ENCODE measurements at regions not wholly inside any gene's neighbourhood (a gene's known extent, or its start where the extent isn't known, plus 50 kb on each side); places are given as distances from the start of the nearest gene placed in this dataset.

DNA sequence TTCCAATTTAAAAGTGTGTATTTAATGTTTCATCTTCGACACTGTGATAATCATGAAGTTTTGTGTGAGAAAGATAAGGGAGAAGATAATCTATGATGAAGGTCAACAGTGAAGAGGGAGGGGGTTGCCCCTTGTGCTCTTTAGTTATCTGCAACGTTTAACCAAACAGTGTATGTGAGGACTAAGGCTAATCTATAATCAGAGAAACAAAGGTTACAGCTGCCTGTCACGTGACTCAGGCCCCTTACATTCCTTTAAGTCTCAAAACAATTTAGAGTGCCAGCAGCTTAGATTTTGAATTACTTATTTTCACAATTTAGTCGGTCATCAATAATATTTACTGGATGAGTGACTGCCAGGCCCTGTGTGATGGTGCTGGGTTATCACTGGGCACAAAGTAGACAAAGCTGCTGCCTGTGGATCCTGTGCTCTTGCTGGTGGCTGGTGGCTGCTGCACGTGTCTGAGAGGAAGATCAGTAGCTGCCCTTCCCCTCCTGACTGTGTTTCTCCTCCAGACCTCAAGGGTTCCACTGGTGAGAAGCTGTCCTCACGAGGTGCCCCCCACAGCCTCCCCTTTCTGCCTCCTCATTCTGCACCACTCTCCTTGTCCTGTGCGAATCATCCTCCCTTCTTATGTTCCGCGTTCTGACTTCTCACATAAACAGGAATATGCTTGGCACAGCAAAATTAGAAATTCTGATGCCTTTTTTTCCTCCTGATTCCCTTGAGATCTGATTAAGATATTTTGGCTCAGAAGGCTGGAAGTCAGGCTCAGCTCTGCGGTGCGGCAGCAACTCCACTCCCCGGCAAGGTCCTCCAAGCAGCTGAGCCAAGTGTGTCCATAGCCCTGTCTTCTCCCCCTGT, 331.1 kb upstream of the B3GAT1 start:
- no peak for DNase-seq (ENCODE audit: low spot score)

DNA sequence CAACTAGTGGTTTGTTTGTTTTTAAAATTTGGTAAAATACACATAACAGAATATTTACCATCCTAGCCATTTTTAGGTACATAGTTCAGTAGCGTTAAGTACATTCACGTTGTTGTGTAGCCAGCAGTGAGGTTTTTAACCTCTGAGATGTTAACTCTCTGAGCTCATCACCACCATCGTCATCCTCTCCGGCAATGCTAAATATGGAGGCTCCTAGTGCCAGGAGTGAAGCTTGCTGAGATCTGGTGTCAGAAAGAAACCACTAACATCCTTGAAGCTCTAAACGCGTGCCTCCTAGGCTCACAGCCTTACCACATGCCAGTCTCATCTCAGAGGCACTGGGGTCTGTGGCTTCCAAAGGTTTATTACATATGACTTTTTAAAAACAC, 330.2 kb upstream of the B3GAT1 start:
- no peak for DNase-seq (ENCODE audit: low spot score)

DNA sequence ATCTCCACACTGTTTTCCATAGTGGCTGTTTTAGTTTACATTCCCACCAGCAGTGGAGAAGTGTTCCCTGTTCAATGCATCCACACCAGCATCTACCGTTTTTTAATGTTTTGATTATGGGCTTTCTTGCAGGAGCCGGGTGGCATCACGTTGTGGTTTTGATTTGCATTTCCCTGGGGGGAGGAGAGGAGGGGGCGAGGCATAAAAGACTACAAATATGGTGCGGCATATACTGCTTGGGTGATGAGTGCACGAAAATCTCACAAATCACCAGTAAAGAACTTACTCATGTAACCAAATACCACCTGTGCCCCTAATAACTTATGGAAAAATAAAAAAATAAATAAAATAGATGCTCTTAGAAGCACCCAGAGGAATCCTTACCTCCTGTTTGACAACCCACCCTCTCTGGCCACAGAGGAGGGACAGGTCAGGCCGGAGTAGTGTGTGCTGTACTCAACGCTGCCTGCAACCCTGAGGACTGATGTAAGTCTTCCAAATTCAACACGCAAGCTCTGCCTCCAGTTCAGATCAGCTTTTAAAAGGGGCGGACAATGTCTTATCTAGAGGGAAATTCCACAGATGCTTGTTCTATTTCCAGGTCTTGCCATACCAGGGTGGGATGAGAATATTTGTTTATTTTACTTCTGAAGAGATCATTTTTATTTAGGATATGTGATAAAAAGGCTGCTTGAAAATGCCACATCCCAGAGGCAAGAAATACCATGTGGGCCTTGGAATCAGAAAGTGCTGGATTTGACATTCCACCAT, 329.6 kb upstream of the B3GAT1 start:
- no peak for DNase-seq (ENCODE audit: low spot score)

DNA sequence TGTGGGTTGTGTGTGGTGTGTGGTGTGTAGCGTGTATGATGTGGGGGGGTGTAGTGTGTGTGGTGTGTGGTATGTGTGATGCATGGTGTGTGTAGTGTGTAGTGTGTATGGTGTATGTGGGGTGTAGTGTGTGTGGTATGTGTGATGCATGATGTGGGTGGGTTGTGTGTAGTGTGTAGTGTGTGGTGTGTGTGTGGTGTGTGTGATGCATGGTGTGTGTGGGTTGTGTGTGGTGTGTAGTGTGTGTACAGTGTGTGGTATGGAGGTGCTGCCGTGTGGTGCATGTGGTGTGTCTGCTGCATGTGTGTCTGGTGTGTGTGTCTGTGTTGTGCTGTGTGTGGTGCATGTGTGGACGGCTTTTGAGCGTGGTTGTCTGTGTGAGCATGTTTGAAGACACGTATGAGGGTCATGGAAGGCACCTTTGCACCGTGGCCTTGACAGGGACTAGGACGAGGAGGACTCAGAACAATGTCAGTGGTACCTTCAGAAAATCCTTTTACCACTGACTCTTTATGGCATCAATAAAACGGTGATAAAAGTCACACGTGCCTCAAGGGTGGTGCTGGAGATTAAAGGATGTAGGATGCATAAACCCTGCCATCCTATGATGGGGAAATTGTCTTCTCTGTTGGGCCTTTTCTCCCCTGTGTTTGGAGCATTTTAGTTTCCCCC, 328.7 kb upstream of the B3GAT1 start:
- no peak for DNase-seq (ENCODE audit: low spot score)

DNA sequence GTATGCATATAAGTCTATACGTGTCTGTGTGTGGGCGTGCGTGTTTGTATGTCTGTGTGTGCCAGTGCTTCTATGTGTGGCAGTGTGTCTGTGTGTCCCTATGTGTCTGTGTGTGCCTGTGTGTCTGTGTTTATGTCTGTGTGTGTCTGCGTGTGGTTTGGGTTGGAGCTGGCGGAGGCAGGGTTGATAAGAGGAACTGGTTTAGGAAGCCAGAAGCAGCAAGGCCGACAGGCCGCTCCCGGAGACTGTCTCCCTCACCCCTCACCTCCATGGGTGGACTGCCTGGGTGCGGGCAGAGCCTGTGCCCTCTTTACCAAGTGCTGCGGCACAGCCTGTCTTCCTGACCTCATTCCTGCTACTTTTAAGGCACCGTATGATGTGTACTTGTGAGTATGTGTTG, 327.1 kb upstream of the B3GAT1 start:
- DNase-seq (ENCODE audit: low spot score), result no peak

DNA sequence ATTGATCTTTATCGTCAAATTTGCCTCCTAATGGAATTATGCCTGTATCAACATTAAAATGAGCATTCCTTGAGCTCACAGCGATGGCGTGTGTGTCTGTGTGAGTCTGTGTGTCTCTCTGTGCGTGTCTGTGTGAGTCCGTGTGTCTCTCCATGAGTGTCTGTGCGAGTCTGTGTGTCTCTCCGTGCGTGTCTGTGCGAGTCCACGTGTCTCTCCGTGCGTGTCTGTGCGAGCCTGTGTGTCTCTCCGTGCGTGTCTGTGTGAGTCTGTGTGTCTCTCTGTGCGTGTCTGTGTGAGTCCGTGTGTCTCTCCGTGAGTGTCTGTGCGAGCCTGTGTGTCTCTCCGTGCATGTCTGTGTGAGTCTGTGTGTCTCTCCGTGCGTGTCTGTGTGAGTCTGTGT, 326.5 kb upstream of the B3GAT1 start:
- DNase-seq (ENCODE audit: low spot score), result no peak

DNA sequence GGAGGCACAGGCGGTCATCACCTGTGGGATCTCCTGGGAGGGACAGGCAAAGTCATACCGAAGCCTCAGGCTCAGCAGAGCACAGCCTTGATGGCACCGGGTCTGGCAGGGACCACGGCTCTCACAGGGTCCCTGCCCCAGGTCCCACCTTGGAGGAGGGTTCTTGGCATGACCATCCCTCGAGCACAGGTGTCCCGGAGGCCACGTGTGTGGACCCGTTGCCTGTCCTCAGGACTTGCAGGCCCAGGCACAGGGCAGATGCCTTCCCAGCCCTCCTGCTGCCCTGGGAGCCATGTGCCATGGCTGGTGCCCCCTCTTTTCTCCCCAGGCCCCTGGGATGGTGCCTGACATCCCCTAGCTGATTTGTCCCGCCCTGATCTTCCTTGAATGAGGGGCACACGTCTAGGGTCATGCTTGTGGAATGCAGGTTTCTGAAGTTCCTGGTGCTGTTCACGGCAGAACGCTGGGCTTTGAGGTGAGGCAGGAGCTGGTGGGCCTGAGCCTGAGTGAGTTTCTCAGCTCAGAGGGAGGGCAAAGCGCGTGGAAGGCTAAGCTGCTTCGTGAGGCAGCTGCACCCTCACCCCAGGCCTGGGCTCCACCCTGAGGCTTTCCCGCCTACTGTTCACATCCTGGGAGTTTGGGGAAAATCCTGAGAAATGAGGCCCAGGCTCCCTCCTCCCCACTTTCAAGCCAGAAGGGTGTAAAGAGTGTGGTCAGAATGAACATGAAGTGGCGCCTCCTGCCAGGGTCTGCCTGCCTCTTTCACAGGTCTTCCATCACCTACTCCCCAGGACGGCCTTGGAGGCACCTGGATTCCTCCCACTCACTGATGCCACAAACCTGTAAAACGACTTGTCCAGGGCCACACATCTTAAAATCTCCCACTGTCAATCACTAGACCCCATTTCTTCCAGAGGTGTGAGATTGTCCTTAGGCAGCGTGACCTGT, 325.8 kb upstream of the B3GAT1 start:
- no peak for DNase-seq (ENCODE audit: low spot score)

DNA sequence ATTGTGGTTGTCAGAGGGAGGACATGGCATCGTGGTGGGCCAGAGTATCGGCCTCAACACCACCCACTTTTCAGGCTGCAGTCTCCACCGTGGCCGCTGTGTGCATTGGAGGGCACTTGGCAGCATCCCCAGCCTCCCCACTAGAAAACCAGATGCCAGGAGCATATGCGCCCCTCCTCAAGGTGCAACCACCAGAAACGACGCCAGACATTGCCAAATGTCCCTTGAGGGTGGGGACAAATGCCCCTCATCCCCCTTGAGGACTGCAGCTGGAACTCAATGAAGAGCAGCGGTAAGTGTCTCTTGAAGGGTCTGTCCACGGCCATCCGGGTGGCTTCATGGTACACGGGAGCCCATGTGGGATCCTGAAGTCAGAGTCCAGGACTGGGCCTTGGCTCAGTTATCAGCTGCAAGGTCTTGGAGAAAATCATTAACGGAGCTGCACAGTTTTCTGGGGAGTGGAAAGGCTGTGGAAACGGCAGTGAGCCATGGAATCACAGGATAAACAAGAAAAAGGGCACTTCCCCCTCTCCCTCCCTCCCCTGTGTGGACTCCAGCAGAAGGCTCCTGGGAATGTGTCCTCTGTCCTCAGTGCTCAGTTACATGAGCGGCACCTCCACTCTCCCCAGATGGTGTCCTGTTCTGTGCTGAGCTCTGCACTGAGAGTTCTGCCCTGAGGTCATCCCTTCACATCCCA, 324.4 kb upstream of the B3GAT1 start:
- no peak for DNase-seq (ENCODE audit: low spot score)

DNA sequence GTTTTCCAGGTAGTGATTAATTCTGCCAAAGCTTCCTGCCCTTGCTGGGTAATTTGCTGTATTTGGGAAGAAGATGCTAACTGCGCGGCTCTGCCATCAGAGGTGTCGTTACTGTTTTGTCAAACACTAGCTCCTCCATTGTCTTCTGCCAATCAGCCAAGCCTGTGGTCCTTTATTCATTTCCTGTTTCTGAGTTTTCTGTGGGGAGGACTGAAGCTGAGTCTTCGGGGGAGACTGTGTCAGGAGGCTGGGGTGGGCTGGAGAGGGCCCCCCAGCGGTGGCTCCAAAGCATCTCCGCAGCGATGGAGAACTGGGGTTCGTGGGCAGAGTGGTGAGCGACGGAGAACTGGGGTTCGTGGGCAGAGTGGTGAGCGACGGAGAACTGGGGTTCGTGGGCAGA, 322.9 kb upstream of the B3GAT1 start:
- no peak for DNase-seq (ENCODE audit: low spot score)

DNA sequence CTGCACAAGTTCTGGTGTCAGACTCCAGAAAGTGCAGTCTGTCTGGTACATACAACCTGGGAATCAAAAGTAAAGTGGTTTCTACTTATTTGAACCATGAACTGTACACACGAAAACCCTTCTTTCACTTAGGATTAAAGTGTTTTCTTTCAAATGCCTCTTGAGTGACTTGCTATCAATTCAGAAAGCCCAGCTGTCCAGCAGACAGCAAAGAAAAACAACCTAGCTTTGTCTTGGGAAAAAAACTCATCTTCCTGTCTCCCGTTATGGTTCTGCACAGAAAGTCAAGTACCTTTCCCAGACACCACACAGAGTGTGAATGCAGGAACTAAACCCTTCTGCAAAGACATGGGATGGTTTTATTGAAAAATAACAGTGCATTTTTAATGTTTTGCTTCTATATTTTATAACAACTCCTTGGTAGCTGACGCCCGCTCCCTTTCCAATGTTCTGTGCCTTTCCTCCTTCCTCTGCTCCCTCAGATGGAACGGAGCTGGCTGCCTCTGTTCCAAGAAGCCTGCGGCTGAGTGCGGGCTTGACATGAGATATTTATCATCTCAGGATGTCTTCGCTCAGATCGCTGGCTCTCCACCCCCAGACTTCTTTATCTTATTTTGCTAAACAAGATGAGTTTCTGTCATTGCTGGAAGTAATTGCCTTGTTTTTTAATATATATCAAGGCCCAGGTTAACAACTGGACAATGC, 322.3 kb upstream of the B3GAT1 start:
- DNase-seq (ENCODE audit: low spot score), result no peak

DNA sequence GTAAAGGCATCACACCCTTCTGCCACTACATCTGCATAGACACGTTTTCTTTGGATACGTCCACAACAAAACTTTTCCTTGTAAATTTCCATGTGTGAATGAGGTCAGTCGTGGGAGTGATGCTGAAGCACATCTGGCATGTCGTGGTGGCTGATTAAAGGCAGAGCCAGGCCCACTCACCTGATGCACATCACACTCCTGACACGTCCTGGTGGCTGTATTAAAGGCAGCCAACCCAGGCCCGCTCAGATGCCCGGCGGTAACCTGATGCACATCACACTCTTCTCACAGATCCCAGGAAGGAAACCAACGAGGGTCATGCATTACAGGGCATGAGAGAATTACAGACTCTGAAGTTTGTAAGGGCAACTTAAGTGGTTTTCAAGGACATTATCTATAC, 321.6 kb upstream of the B3GAT1 start:
- DNase-seq (ENCODE audit: low spot score), result no peak

DNA sequence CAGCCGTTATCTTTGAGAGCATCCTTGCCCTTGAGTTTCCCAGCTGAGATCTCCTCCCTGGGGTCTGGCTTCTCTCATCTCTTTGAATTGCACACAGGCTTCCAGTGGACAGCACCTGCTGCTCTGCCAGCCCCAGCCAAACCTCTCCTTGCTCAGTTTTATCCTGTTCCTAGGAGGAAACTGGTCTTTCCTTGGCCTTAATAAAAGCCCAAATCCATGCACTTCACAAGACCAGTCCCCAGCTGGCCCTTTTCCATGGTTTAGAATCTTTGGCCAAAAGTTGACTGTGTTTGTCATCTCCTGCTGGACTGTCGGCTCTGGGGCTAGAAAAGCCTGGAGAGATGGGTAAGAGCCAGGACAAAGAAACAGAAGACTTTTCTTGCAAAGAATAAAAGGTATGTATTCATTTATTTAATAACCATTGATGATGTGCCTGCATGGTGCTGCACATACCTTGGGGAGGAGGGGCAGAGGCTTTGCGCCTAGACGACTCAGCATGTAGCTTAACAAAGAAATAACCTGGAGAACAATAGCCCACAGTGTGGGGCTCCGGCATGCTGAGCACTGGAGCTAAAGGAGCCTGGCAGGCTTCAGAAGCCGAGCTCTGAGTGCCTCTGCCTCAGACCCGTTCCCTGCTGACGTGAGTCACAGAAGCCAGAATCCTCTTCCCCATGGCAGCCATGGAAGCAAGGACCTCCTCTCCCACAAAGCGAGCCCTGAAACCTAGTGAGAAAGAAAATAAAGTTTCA, 319.3 kb upstream of the B3GAT1 start:
- peak; percentile 77 for DNase-seq (ENCODE audit: low spot score)

DNA sequence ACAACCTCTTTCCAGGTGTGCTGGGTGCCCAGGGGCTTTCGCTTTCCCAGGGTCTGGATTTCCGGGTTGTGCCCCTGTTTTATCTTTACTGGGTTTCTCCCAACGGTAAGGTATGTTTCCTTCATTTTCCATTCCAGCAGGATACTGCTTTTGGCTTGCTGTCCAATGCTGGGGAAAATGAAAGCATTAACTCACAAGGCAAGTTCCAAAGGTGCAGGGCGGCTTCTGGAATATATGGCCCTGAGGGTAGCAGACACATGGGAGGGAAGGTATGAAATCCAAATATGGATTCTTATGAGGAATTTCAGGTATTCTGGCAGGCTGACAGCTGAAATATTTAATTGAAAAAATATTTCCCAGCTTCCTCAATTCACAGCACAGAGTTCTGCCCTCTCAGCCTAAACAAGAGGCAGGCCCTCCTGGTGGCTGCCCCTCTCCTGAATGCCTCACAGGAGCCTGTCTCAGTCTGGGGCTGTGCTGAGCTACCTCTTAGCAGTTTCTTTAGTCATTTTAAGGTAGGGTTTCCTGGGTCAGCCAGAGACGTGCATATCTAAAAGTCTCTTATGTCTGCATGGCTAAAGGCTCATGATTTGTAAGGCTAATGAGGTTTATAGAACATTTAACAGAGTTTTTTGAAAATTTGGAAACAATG, 318.6 kb upstream of the B3GAT1 start:
- no peak for DNase-seq (ENCODE audit: low spot score)

DNA sequence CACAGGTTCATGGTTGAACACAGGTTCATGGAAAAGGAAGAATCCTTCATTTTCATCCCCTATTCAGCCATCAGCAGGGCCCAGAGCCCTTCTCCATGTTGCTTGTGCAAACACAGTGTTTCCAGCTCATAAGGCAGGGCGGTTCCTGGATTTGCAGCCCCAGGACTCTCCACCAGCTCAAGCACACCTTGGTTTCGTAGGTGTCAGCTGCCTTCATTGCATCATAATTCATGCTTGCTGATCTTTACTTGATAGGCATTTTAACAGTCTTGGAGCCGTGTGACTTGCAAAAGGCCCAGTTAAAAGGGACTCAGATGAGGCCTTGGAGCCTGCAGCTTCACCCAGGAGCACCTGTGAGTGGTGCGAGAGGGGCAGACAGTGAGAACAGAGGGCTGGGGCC, 318.1 kb upstream of the B3GAT1 start:
- no peak for DNase-seq (ENCODE audit: low spot score)

DNA sequence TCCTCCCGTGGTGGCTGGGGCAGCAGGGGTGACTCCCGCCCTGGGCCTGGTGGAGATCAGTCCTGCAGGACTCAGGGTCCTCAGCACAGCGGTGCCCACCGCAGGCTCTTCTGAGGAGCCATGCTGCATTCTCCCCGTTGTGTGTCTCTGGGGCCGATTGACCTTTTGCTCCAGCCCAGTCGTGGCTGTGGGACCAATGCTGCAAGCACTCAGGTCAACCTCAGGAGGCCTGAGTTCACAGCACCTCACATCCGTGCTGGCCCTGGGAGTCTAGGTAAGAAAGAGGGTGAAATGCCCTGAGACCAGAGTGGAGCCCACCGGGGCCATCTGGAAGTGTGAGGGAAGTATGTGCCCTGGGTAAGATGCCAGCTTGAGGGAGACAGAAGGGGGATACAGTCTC, 316.1 kb upstream of the B3GAT1 start:
- DNase-seq (ENCODE audit: low spot score), result no peak

DNA sequence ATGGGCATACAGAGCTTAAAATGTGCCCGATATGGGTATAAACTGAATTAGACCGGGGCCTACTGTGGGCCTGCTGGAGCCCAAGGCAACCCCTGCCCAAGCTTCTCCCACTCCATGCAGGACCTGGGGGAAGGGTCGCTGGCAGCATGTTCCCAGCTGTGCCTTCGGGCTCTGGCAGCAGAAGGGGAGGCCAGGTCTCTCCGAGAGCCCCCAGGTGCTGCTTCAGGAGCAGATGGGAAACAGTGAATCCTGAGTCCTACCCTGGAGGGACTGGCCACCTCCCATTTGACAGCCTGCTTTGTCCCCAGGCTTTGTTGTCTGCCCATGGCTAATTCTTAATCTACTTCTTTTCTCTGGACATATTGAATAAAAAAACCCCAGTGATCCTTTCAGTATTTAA, 315.6 kb upstream of the B3GAT1 start:
- no peak for DNase-seq (ENCODE audit: low spot score)

DNA sequence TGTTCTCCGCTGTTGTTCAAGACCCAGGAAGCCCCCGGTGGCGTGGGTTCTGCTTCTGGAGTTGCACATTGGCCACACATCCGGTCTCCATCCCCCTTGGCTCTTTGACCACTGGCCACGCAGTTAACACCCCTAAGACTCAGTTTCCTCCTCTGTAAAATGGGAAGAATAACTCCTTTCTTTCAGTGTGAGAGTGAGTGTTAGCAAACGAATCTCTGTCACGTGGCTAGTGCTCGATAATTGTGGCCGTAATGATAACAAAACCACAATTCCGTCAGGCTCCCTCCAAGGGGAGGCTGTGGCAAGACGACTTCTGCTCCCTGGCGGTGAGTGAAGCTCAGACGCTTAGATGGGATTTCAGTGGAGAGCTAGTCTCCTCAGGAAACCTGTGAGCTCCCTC, 315.2 kb upstream of the B3GAT1 start:
- no peak for DNase-seq (ENCODE audit: low spot score)

DNA sequence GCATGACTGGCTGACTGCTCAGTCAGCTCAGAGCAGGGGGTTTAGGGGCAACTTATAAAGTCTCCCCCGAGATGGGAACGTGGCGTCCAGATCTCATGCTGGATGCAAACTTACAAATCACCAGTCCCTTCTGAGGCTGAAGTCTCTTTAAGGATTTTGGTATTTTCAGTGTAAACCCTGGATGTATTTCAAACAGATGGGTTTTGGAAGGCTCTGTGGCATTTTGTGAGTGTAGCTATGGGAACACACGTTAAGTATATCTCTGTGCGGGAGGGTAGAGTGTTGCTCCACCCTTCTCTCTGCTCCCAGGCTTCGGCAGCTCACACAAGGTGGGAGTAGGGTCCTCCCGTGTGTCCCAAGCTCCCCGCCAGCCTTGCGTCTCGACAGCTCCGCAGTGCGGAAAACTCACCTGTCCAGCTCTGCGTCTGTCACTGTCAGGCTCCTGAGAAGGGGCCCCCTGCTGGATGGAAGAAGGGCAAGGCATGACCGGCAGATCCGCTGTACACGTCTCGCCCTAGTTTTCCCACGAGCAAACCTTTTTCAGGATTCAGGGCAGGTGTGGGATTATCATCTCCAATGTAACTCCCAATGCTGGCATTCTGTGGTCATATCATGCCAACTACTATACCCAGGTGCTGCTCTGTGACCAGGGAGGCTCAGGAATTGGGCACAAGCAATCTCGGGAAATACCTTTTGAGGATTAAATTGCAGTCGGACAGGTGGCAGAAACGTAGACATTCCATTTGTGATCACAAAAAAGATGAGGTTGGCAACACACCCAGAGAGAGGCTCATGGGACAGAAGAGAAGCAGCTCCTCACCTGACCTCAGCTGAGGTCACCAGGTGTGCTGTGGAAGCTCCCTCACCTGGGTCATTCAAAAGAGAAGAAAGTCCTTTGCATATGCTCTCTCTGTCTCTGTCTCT, 313.9 kb upstream of the B3GAT1 start:
- DNase-seq (ENCODE audit: low spot score), result peak; percentile 66

All from iPS-NIHi11 (cell line).